ENCODE measurements at regions not wholly inside any gene's neighbourhood (a gene's known extent, or its start where the extent isn't known, plus 50 kb on each side); places are given as distances from the start of the nearest gene placed in this dataset.

DNA sequence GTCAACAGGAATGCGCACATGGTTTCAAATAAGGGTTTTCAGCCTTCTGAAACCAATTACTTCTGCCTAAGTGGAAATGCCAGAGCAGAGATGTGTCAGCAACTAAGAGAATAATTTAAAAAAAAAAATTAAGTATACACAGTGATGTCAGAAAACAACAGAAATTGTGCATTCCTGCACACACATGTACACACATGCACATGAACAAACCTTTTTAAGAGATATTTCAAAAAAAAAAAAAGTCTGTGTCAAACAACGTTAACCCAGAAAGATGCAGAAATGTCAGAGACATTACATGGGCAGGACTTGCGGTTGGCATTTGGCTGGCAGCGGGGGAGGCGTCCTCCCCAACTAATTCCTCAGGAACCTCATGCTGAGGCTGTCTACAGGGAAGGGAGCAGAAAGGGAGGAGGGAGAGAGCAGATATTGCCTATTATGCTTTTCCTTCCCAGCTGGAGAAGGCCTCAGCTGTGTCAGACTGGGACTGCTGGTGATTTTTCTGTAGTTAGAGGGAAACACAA is 536.9 kb upstream of the WWC1 start (continued):
- TF ChIP-seq, protein P1, sequence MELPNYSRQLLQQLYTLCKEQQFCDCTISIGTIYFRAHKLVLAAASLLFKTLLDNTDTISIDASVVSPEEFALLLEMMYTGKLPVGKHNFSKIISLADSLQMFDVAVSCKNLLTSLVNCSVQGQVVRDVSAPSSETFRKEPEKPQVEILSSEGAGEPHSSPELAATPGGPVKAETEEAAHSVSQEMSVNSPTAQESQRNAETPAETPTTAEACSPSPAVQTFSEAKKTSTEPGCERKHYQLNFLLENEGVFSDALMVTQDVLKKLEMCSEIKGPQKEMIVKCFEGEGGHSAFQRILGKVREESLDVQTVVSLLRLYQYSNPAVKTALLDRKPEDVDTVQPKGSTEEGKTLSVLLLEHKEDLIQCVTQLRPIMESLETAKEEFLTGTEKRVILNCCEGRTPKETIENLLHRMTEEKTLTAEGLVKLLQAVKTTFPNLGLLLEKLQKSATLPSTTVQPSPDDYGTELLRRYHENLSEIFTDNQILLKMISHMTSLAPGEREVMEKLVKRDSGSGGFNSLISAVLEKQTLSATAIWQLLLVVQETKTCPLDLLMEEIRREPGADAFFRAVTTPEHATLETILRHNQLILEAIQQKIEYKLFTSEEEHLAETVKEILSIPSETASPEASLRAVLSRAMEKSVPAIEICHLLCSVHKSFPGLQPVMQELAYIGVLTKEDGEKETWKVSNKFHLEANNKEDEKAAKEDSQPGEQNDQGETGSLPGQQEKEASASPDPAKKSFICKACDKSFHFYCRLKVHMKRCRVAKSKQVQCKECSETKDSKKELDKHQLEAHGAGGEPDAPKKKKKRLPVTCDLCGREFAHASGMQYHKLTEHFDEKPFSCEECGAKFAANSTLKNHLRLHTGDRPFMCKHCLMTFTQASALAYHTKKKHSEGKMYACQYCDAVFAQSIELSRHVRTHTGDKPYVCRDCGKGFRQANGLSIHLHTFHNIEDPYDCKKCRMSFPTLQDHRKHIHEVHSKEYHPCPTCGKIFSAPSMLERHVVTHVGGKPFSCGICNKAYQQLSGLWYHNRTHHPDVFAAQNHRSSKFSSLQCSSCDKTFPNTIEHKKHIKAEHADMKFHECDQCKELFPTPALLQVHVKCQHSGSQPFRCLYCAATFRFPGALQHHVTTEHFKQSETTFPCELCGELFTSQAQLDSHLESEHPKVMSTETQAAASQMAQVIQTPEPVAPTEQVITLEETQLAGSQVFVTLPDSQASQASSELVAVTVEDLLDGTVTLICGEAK (IDR thresholded peaks at IDR 0.05; ENCODE audit: borderline replicate concordance) = no peak
- TF ChIP-seq ZNF207 (IDR thresholded peaks at IDR 0.05; ENCODE audit: borderline replicate concordance) (no peak), MEF2A (IDR thresholded peaks at IDR 0.05; ENCODE audit: insufficient read depth, low read depth, low read length) (no peak)

DNA sequence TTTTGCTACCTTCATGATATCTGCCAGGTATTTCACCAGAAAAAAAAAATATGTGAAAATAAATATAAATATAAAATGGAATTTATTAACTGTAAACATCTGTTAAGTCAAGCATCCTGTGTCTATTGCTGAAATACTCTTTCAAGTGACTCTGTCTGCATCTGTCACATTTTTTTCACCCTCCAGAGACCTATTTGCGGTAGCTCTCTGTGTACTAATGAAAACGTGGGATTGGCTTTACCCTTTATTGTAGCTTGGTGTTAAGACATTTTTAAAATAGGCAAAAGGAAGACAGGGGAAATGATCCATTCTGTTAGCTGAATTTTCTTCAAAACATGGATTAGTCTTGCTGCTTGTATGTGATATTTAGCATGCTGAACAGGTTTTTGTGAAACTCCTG is 536.0 kb upstream of the WWC1 start:
- BruUV-seq (replicated peaks) = no TSS peak
- RAD21 ChIA-PET (ENCODE audit: unreplicated experiment) = interaction anchor here (1.0 kb wide), 1 partner anchor 8 kb away, joined by 3 read pairs; no protein-coding TSS in a partner anchor
- SMC1A ChIA-PET (ENCODE audit: uncharacterized antibody, unreplicated experiment) = interaction anchor here (0.6 kb wide), 1 partner anchor 12 kb away, joined by 3 read pairs; no protein-coding TSS in a partner anchor
- WGBS (ENCODE audit: insufficient coverage, insufficient replicate concordance, low lambda C conversion rate, missing lambda C conversion rate) = 24% methylated on average over 2 of the region's 2 CpGs
- intact Hi-C loops (cut with micrococcal nuclease; ENCODE audit: unreplicated experiment) = no loop called here
- Histone ChIP-seq H3K79me2 (ENCODE audit: control insufficient read depth, insufficient read depth, low read length) (no peaks in the 10 kb centered on the region), H3K36me3 (ENCODE audit: control insufficient read depth in 2 of 2, insufficient read depth in 2 of 2, low read length in 1 of 2) (no peaks in the 10 kb centered on the region), H3K9ac (ENCODE audit: control insufficient read depth, insufficient read depth, low read length) (no peak overlapping the region), H3K4me1 (ENCODE audit: control insufficient read depth, insufficient read depth, low read length) (no peaks in the 10 kb centered on the region), H4K20me1 (ENCODE audit: control insufficient read depth, insufficient read depth) (no peaks in the 10 kb centered on the region), H3K27me3 (replicated peaks in 1 of 2; ENCODE audit: control insufficient read depth in 2 of 2, insufficient read depth in 2 of 2, low read length in 1 of 2) (no peaks in the 10 kb centered on the region), H3K27ac (ENCODE audit: control insufficient read depth, insufficient read depth) (no peak overlapping the region), H3K4me3 (no peak overlapping the region), H3K9me3 (replicated peaks; ENCODE audit: control insufficient read depth, insufficient read depth, low read length) (no peaks in the 10 kb centered on the region), H2AFZ (ENCODE audit: control insufficient read depth, low read depth, low read length) (no peak overlapping the region), H3K4me2 (ENCODE audit: control insufficient read depth, insufficient read depth) (no peak overlapping the region)
- CTCF ChIA-PET = no interaction called here
- ATAC-seq (no peak), DNase-seq (ENCODE audit: low read depth, low spot score) (no peak), FAIRE-seq (no peak)
- POLR2A ChIA-PET = interaction anchor here (0.9 kb wide), 1 partner anchor 90 kb away, joined by 3 read pairs; no protein-coding TSS in a partner anchor
- in situ Hi-C loops (cut with MboI) = no loop called here
- no peak for TF ChIP-seq EP300 (IDR thresholded peaks at IDR 0.05; ENCODE audit: borderline replicate concordance in 1 of 2, control insufficient read depth in 1 of 2, low read depth in 2 of 2, low read length in 2 of 2)
- TF ChIP-seq, protein P2, sequence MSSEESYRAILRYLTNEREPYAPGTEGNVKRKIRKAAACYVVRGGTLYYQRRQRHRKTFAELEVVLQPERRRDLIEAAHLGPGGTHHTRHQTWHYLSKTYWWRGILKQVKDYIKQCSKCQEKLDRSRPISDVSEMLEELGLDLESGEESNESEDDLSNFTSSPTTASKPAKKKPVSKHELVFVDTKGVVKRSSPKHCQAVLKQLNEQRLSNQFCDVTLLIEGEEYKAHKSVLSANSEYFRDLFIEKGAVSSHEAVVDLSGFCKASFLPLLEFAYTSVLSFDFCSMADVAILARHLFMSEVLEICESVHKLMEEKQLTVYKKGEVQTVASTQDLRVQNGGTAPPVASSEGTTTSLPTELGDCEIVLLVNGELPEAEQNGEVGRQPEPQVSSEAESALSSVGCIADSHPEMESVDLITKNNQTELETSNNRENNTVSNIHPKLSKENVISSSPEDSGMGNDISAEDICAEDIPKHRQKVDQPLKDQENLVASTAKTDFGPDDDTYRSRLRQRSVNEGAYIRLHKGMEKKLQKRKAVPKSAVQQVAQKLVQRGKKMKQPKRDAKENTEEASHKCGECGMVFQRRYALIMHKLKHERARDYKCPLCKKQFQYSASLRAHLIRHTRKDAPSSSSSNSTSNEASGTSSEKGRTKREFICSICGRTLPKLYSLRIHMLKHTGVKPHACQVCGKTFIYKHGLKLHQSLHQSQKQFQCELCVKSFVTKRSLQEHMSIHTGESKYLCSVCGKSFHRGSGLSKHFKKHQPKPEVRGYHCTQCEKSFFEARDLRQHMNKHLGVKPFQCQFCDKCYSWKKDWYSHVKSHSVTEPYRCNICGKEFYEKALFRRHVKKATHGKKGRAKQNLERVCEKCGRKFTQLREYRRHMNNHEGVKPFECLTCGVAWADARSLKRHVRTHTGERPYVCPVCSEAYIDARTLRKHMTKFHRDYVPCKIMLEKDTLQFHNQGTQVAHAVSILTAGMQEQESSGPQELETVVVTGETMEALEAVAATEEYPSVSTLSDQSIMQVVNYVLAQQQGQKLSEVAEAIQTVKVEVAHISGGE (CRISPR knock-in tag; IDR thresholded peaks at IDR 0.05) = no peak
- no peak for TF ChIP-seq PML (IDR thresholded peaks at IDR 0.05; ENCODE audit: low read length)
- no peak for TF ChIP-seq NBN (IDR thresholded peaks at IDR 0.05)
- no peak for TF ChIP-seq ZSCAN29 (IDR thresholded peaks at IDR 0.05)
- no peak for TF ChIP-seq WRNIP1 (IDR thresholded peaks at IDR 0.05; ENCODE audit: borderline replicate concordance, low read depth, low read length)
- TF ChIP-seq RFX5 (IDR thresholded peaks at IDR 0.05; ENCODE audit: low read depth, low read length) = no peak
- no peak for TF ChIP-seq SIX5 (IDR thresholded peaks at IDR 0.05; ENCODE audit: low read depth, low read length, severe bottlenecking)
- TF ChIP-seq, protein P3, sequence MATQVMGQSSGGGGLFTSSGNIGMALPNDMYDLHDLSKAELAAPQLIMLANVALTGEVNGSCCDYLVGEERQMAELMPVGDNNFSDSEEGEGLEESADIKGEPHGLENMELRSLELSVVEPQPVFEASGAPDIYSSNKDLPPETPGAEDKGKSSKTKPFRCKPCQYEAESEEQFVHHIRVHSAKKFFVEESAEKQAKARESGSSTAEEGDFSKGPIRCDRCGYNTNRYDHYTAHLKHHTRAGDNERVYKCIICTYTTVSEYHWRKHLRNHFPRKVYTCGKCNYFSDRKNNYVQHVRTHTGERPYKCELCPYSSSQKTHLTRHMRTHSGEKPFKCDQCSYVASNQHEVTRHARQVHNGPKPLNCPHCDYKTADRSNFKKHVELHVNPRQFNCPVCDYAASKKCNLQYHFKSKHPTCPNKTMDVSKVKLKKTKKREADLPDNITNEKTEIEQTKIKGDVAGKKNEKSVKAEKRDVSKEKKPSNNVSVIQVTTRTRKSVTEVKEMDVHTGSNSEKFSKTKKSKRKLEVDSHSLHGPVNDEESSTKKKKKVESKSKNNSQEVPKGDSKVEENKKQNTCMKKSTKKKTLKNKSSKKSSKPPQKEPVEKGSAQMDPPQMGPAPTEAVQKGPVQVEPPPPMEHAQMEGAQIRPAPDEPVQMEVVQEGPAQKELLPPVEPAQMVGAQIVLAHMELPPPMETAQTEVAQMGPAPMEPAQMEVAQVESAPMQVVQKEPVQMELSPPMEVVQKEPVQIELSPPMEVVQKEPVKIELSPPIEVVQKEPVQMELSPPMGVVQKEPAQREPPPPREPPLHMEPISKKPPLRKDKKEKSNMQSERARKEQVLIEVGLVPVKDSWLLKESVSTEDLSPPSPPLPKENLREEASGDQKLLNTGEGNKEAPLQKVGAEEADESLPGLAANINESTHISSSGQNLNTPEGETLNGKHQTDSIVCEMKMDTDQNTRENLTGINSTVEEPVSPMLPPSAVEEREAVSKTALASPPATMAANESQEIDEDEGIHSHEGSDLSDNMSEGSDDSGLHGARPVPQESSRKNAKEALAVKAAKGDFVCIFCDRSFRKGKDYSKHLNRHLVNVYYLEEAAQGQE (IDR thresholded peaks at IDR 0.05; ENCODE audit: low read depth, low read length) = no peak

Measured in GM12878 (cell line).